H1 (cell line): ENCODE measurements at regions not wholly inside any gene's neighbourhood (a gene's known extent, or its start where the extent isn't known, plus 50 kb on each side); places are given as distances from the start of the nearest gene placed in this dataset.

Source experiments
- CTCF ChIA-PET: fragments of 300-600 bp; sonication (Branson Sonifier 250); formaldehyde crosslinking; loops from one replicate; lab custom pipeline; 2021; ENCODE audit not compliant: partially characterized antibody; lab: Charles Lee
- POLR2A ChIA-PET: fragments of 300-600 bp; sonication (Branson Sonifier 250); formaldehyde crosslinking; loops from one replicate; lab custom pipeline; 2021; ENCODE audit warnings: inconsistent platforms; ENCODE audit not compliant: partially characterized antibody; lab: Charles Lee
- DNase-seq, 2 experiments: peaks; one replicate each; pipeline versions ENCODE4 v3.0.0 to v3.0.0-alpha.2; 2010 to 2022; ENCODE audit warnings: low spot score in 2 of 2, low read depth in 1 of 2, mixed read lengths in 1 of 2
- FAIRE-seq: peaks from 2 replicates; lab custom pipeline; 2011; peaks lifted over from hg19 to GRCh38; lab: Jason Lieb, UNC
- H2AFZ ChIP-seq: 2 replicates; pipeline ENCODE4 v1.8.1; 2012; ENCODE audit warnings: low read length, inconsistent platforms
- H2AK5ac ChIP-seq: 2 replicates; pipeline ENCODE4 v1.6.1; 2013; ENCODE audit warnings: low read depth, low read length
- H2BK120ac ChIP-seq: replicated peaks from 2 replicates; pipeline ENCODE3; 2013; ENCODE audit warnings: low read depth, low read length, inconsistent platforms
- H2BK12ac ChIP-seq: 2 replicates; pipeline ENCODE4 v1.6.1; 2013; ENCODE audit warnings: low read depth, low read length
- H2BK15ac ChIP-seq: 2 replicates; pipeline ENCODE4 v1.6.1; 2013; ENCODE audit warnings: low read length
- H2BK20ac ChIP-seq: 2 replicates; pipeline ENCODE4 v1.6.1; 2013; ENCODE audit warnings: low read length
- H2BK5ac ChIP-seq: 2 replicates; pipeline ENCODE4 v1.6.1; 2013; ENCODE audit warnings: low read depth, low read length
- H3K14ac ChIP-seq: 2 replicates; pipeline ENCODE4 v1.6.1; 2013; ENCODE audit warnings: inconsistent platforms; ENCODE audit not compliant: insufficient read length
- H3K18ac ChIP-seq: 2 replicates; pipeline ENCODE4 v1.6.1; 2013; ENCODE audit warnings: low read length; ENCODE audit errors: extremely low read depth
- H3K23ac ChIP-seq: 2 replicates; pipeline ENCODE4 v1.6.1; 2013; ENCODE audit warnings: inconsistent platforms; ENCODE audit not compliant: insufficient read length
- H3K23me2 ChIP-seq: 2 replicates; pipeline ENCODE4 v1.6.1; 2013; ENCODE audit warnings: low read depth, low read length
- H3K27ac ChIP-seq: 2 replicates; pipeline ENCODE4 v1.6.1; 2011; ENCODE audit warnings: low read depth, low read length, inconsistent platforms
- H3K27me3 ChIP-seq, 4 experiments: replicated peaks in 1 of 4; 1 replicate in 1 of 4; 2 replicates in 3 of 4; pipeline versions ENCODE4 v1.6.1 to v1.8.1; 2011 to 2013; ENCODE audit warnings: low read length in 3 of 4, mild to moderate bottlenecking in 3 of 4, inconsistent platforms in 2 of 4, mixed read lengths in 2 of 4, moderate library complexity in 1 of 4; ENCODE audit not compliant: control insufficient read depth in 3 of 4, insufficient read depth in 3 of 4; ENCODE audit errors: extremely low read depth in 1 of 4
- H3K36me3 ChIP-seq, 4 experiments: 2 replicates each; pipeline versions ENCODE4 v1.6.1 to v1.8.1; 2011 to 2013; ENCODE audit warnings: mild to moderate bottlenecking in 4 of 4, low read length in 3 of 4, moderate library complexity in 2 of 4, control low read depth in 1 of 4, inconsistent platforms in 1 of 4; ENCODE audit not compliant: insufficient read depth in 4 of 4, control insufficient read depth in 2 of 4
- H3K4ac ChIP-seq: replicated peaks from 2 replicates; pipeline ENCODE3; 2013; ENCODE audit warnings: low read length, low read depth, mixed read lengths, inconsistent platforms; ENCODE audit not compliant: insufficient read length
- H3K4me1 ChIP-seq, 4 experiments: replicated peaks in 1 of 4; 1 replicate in 1 of 4; 2 replicates in 3 of 4; pipeline versions ENCODE4 v1.6.1 to v1.8.1; 2011 to 2013; ENCODE audit warnings: low read length in 3 of 4, inconsistent platforms in 2 of 4, mixed read lengths in 1 of 4; ENCODE audit not compliant: insufficient read depth in 4 of 4, control insufficient read depth in 3 of 4
- H3K4me2 ChIP-seq, 2 experiments: 2 replicates each; pipeline versions ENCODE4 v1.6.1 to v1.8.1; 2011 to 2013; ENCODE audit warnings: low read depth in 2 of 2, low read length in 2 of 2, control low read depth in 1 of 2, inconsistent platforms in 1 of 2, mild to moderate bottlenecking in 1 of 2; ENCODE audit not compliant: insufficient read depth in 1 of 2
- H3K4me3 ChIP-seq, 4 experiments: fragments of 200-600, 300-600 bp in 1 of 4; sonication (generic), shearing (Covaris generic), sonication (Bioruptor Twin) in 1 of 4; 2 replicates each; pipeline versions ENCODE4 v1.5.1 to v1.8.1; 2011 to 2016; ENCODE audit warnings: low read length in 4 of 4, low read depth in 3 of 4, control low read depth in 2 of 4, inconsistent platforms in 2 of 4, mild to moderate bottlenecking in 2 of 4, mixed read lengths in 1 of 4, moderate library complexity in 1 of 4; ENCODE audit not compliant: insufficient read depth in 2 of 4; ENCODE audit errors: extremely low read depth in 1 of 4
- H3K56ac ChIP-seq: replicated peaks from 2 replicates; pipeline ENCODE3; 2013; ENCODE audit warnings: low read depth, mild to moderate bottlenecking, mixed read lengths, low read length, inconsistent platforms; ENCODE audit not compliant: insufficient read length
- H3K79me1 ChIP-seq: 2 replicates; pipeline ENCODE4 v1.6.1; 2013; ENCODE audit warnings: low read depth, low read length, control low read depth
- H3K79me2 ChIP-seq, 2 experiments: 2 replicates each; pipeline versions ENCODE4 v1.6.1 to v1.8.1; 2012 to 2013; ENCODE audit warnings: low read length in 2 of 2, mild to moderate bottlenecking in 2 of 2, inconsistent platforms in 1 of 2; ENCODE audit not compliant: insufficient read depth in 2 of 2, control insufficient read depth in 1 of 2
- H3K9ac ChIP-seq, 4 experiments: replicated peaks in 1 of 4; 1 replicate in 1 of 4; 2 replicates in 3 of 4; pipeline versions ENCODE4 v1.6.1 to v1.8.1; 2011 to 2013; ENCODE audit warnings: low read depth in 3 of 4, low read length in 3 of 4, control low read depth in 2 of 4, mild to moderate bottlenecking in 2 of 4, moderate library complexity in 2 of 4, inconsistent platforms in 1 of 4; ENCODE audit errors: extremely low read depth in 1 of 4
- H3K9me3 ChIP-seq, 2 experiments: 2 replicates each; pipeline versions ENCODE4 v1.6.1 to v1.8.1; 2012 to 2013; ENCODE audit warnings: mild to moderate bottlenecking in 2 of 2, moderate library complexity in 2 of 2, control low read depth in 1 of 2, inconsistent platforms in 1 of 2, low read depth in 1 of 2, low read length in 1 of 2, mixed read lengths in 1 of 2; ENCODE audit not compliant: insufficient read depth in 2 of 2
- H4K20me1 ChIP-seq, 2 experiments: replicated peaks in 1 of 2; 2 replicates each; pipeline versions ENCODE3 to v1.8.1; 2011 to 2013; ENCODE audit warnings: inconsistent platforms in 2 of 2, low read length in 2 of 2, mild to moderate bottlenecking in 1 of 2; ENCODE audit not compliant: insufficient read depth in 2 of 2, control insufficient read depth in 1 of 2
- H4K5ac ChIP-seq: 2 replicates; pipeline ENCODE4 v1.6.1; 2013; ENCODE audit warnings: low read length, low read depth, mixed read lengths, inconsistent platforms; ENCODE audit not compliant: insufficient read length
- H4K8ac ChIP-seq: 2 replicates; pipeline ENCODE4 v1.8.0; 2013; ENCODE audit warnings: mild to moderate bottlenecking, moderate library complexity, low read length, inconsistent platforms; ENCODE audit not compliant: insufficient read depth; ENCODE audit errors: extremely low read depth
- H4K91ac ChIP-seq: replicated peaks from 2 replicates; pipeline ENCODE3; 2013; ENCODE audit warnings: low read length, mixed read lengths, inconsistent platforms; ENCODE audit not compliant: insufficient read length
- BCL11A ChIP-seq, 2 experiments: IDR thresholded peaks; one replicate each; pipeline ENCODE4 v1.6.1; 2011; ENCODE audit warnings: low read depth in 2 of 2, low read length in 2 of 2, mild to moderate bottlenecking in 2 of 2
- CBX5 ChIP-seq: fragments of 300-800, 300-1000 bp; sonication (generic); IDR thresholded peaks from 2 replicates; pipeline ENCODE4 v1.7.1; 2016; ENCODE audit warnings: antibody characterized with exemption, low read length, low read depth
- GTF2F1 ChIP-seq: IDR thresholded peaks from 2 replicates; pipeline ENCODE4 v1.6.1; 2012; ENCODE audit warnings: low read depth, low read length, improper control_type of control experiment, borderline replicate concordance
- KDM1A ChIP-seq: fragments of 200-600, 300-600 bp; sonication (generic); IDR thresholded peaks from 2 replicates; pipeline ENCODE4 v1.7.1; 2016; ENCODE audit warnings: mild to moderate bottlenecking, low read length, borderline replicate concordance
- NANOG ChIP-seq: IDR thresholded peaks from 2 replicates; pipeline ENCODE4 v1.6.1; 2011; ENCODE audit warnings: low read length, low read depth, mild to moderate bottlenecking, inconsistent platforms; ENCODE audit not compliant: insufficient read depth, poor library complexity, severe bottlenecking
- PHF8 ChIP-seq: fragments of 200-600 bp; sonication (generic); conservative IDR thresholded peaks from 2 replicates; pipeline ENCODE4 v1.7.1; 2012; ENCODE audit warnings: low read depth, mild to moderate bottlenecking, inconsistent platforms, low read length, moderate library complexity
- SIN3A ChIP-seq, 2 experiments: IDR thresholded peaks in 1 of 2; conservative IDR thresholded peaks in 1 of 2; 2 replicates each; pipeline ENCODE4 v1.6.1; 2011 to 2012; ENCODE audit warnings: low read length in 2 of 2, improper control_type of control experiment in 1 of 2, low read depth in 1 of 2, mild to moderate bottlenecking in 1 of 2
- SRF ChIP-seq: IDR thresholded peaks from 2 replicates; pipeline ENCODE4 v1.6.1; 2011; ENCODE audit warnings: mild to moderate bottlenecking, low read depth, low read length, moderate library complexity
- WGBS, 2 experiments: shearing (Covaris generic) in 1 of 2; methylation state at CpG; one replicate each; pipeline versions ENCODE4 v1.1.6 to v1.1.7; 2013 to 2015; ENCODE audit warnings: low lambda C conversion rate in 2 of 2, mixed read lengths in 2 of 2, inconsistent platforms in 1 of 2, low coverage in 1 of 2, missing lambda C conversion rate in 1 of 2; ENCODE audit not compliant: insufficient replicate concordance in 2 of 2, insufficient coverage in 1 of 2, insufficient read length in 1 of 2; ENCODE audit errors: extremely low coverage in 1 of 2, missing lambda C conversion rate in 1 of 2; 5-methylcytosine and 5-hydroxymethylcytosine counted together

DNA sequence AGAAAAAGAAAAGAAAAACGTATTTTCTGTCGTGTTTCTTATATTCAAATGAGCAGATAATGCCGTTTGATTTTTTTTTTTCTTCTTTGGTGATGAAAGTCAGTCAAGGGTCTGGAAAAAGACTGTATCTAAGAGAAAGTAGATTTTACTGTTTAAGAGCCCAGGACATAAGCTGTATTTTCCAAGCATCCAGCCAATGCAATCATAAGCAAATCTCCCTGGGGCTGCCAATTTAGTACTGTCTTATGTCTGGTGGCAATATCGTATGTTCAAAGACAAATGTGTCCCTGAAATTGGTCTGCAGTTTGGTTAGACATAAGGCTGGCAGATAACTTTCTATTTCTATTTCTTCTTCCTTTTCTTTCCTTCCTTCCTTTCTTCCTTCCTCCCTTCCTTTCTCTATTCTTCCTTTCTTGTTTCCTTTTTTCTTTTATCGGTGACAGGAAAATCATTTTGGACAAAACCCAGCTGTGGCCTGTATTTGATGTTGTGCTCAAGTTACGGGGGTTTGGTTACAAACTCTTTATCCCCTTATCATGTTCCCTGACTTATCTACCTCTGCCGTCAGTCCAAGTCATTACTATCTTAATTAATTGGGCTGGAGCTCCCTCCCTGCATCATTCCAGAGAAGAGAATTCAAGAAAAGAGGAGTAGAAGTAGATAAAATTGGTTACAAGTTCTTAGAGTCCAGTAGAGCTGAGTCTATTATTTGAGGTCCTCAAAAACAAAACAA is 683.4 kb upstream of the FSHR start:
- FAIRE-seq = peak; percentile 24
- no peaks in the 10 kb centered on the region for H3K23me2 ChIP-seq
- no peaks in the 10 kb centered on the region for H4K20me1 ChIP-seq

More for the DNA sequence above, 683.4 kb upstream of the FSHR start:
- H3K79me1 ChIP-seq = no peaks in the 10 kb centered on the region
- no peak overlapping the region for H2BK12ac ChIP-seq
- H3K23ac ChIP-seq = no peak overlapping the region
- no peak overlapping the region for H4K91ac ChIP-seq
- H3K36me3 ChIP-seq = no peaks in the 10 kb centered on the region
- POLR2A ChIA-PET = no interaction called here
- no peak overlapping the region for H3K9ac ChIP-seq
- no peak overlapping the region for H2BK5ac ChIP-seq
- H3K4me1 ChIP-seq = peaks cover 0 to 2% (median 0%) of the 10 kb centered on the region in 4 experiments; a peak in 1 of 7 replicates
- TF ChIP-seq GTF2F1 (no peak), CBX5 (no peak), SRF (no peak), KDM1A (no peak), PHF8 (no peak), NANOG (no peak), SIN3A (conservative IDR thresholded peaks at IDR 0.05 in 1 of 2, IDR thresholded peaks at IDR 0.05 in 1 of 2; ENCODE audit: low read depth in 1 of 2, low read length in 2 of 2) (no peak), BCL11A (IDR thresholded peaks at IDR 0.05; ENCODE audit: low read depth in 2 of 2, low read length in 2 of 2) (no peak)
- TF ChIP-seq, all 59 proteins: peak for 0
- H3K27ac ChIP-seq = no peak overlapping the region
- no peak overlapping the region for H2AK5ac ChIP-seq
- no peak overlapping the region for H2BK20ac ChIP-seq
- H2BK120ac ChIP-seq = no peak overlapping the region
- DNase-seq = no peak
- CTCF ChIA-PET = interaction anchor here (1.1 to 1.2 kb wide), 2 partner anchors 10 to 149 kb away, joined by 3 to 4 read pairs; no protein-coding TSS in a partner anchor
- no peaks in the 10 kb centered on the region for H3K79me2 ChIP-seq
- H2AFZ ChIP-seq = no peak overlapping the region
- H3K4me2 ChIP-seq = no peak overlapping the region
- no peak overlapping the region for H2BK15ac ChIP-seq
- no peak overlapping the region for H4K5ac ChIP-seq
- H3K4me3 ChIP-seq = no peak overlapping the region
- no peaks in the 10 kb centered on the region for H3K9me3 ChIP-seq
- no peaks in the 10 kb centered on the region for H3K27me3 ChIP-seq
- no peak overlapping the region for H4K8ac ChIP-seq
- H3K56ac ChIP-seq = no peak overlapping the region
- no peak overlapping the region for H3K4ac ChIP-seq
- WGBS, 2 experiments = 92% methylated on average over 7 of the region's 7 CpGs; no CpG with 5 or more reads in 1 of the 2 experiments
- no peak overlapping the region for H3K18ac ChIP-seq
- no peak overlapping the region for H3K14ac ChIP-seq
